ENCODE measurements at regions not wholly inside any gene's neighbourhood (a gene's known extent, or its start where the extent isn't known, plus 50 kb on each side); places are given as distances from the start of the nearest gene placed in this dataset.

GRCh38 chr12:15038137-15038536, 65.3 kb downstream of the PDE6H start:
- 72% methylated on average over 4 of the region's 4 CpGs for whole genome bisulfite sequencing (ENCODE audit: insufficient coverage)
- H3K4me1 ChIP-seq (ENCODE audit: control insufficient read depth in 2 of 2, insufficient read depth in 2 of 2, low read length in 2 of 2) = no peaks in the 10 kb centered on the region

GRCh38 chr12:15044471-15044870, 71.6 kb downstream of the PDE6H start:
- Histone ChIP-seq H3K36me3 (replicated peaks in 1 of 2; ENCODE audit: control extremely low read depth in 1 of 2, control insufficient read depth in 1 of 2, extremely low read depth in 1 of 2, insufficient read depth in 2 of 2, low read length in 1 of 2) (no peaks in the 10 kb centered on the region), H3K9ac (ENCODE audit: low read length) (no peak overlapping the region), H3K4me1 (ENCODE audit: control insufficient read depth in 2 of 2, insufficient read depth in 2 of 2, low read length in 2 of 2) (no peaks in the 10 kb centered on the region), H3K79me2 (ENCODE audit: control insufficient read depth, insufficient read depth, low read length) (no peaks in the 10 kb centered on the region), H3K27ac (ENCODE audit: low read length in 2 of 2) (no peak overlapping the region), H3K4me2 (replicated peaks; ENCODE audit: low read depth, low read length, poor library complexity, severe bottlenecking) (no peak overlapping the region), H2AFZ (ENCODE audit: insufficient read depth, low read depth, low read length, poor library complexity, severe bottlenecking) (no peak overlapping the region), H3K9me3 (ENCODE audit: control extremely low read depth in 1 of 3, control insufficient read depth in 2 of 3, insufficient read depth in 1 of 3, low read length in 2 of 3) (no peaks in the 10 kb centered on the region), H3K27me3 (replicated peaks in 1 of 4; ENCODE audit: control extremely low read depth in 1 of 4, control insufficient read depth in 3 of 4, insufficient read depth in 4 of 4, low read length in 3 of 4) (no peaks in the 10 kb centered on the region), H4K20me1 (ENCODE audit: control insufficient read depth, insufficient read depth, low read length, poor library complexity, severe bottlenecking) (no peaks in the 10 kb centered on the region), H3K4me3 (ENCODE audit: control extremely low read depth in 1 of 5, extremely low read depth in 1 of 5, insufficient read depth in 1 of 5, low read depth in 2 of 5, low read length in 4 of 5) (no peak overlapping the region)
- Mint-ChIP-seq H3K4me1 (no peaks in the 10 kb centered on the region), H3K27ac (no peak overlapping the region), H3K27me3 (peaks cover 20% of the 10 kb centered on the region), H3K9me3 (ENCODE audit: insufficient read depth) (no peaks in the 10 kb centered on the region), H3K4me3 (no peak overlapping the region)
- ChIA-PET CTCF (interaction anchor here (0.7 kb wide), 1 partner anchor 141 kb away, joined by 3 read pairs; no protein-coding TSS in a partner anchor), POLR2A (no interaction called here)
- no CpG with 5 or more reads among the region's 1 CpG for WGBS (ENCODE audit: insufficient coverage)
- no peak for DNase-seq
- ATAC-seq (ENCODE audit: low read depth) = no peak
- TF ChIP-seq CTCF (IDR thresholded peaks at IDR 0.05) = no peak
- TF ChIP-seq EZH2 (IDR thresholded peaks at IDR 0.05; ENCODE audit: borderline replicate concordance, insufficient read depth, low read depth, low read length, poor library complexity, severe bottlenecking) = no peak
- intact Hi-C loops (cut with micrococcal nuclease) = no loop called here

More at GRCh38 chr12:15038137-15038536, 65.3 kb downstream of the PDE6H start:
- Histone ChIP-seq H3K4me2 (replicated peaks; ENCODE audit: low read depth, low read length, poor library complexity, severe bottlenecking) (no peak overlapping the region), H3K79me2 (ENCODE audit: control insufficient read depth, insufficient read depth, low read length) (no peaks in the 10 kb centered on the region), H3K27me3 (replicated peaks in 1 of 4; ENCODE audit: control extremely low read depth in 1 of 4, control insufficient read depth in 3 of 4, insufficient read depth in 4 of 4, low read length in 3 of 4) (peaks cover 0 to 4% (median 3%) of the 10 kb centered on the region in 4 experiments), H3K9ac (ENCODE audit: low read length) (no peak overlapping the region), H3K9me3 (ENCODE audit: control extremely low read depth in 1 of 3, control insufficient read depth in 2 of 3, insufficient read depth in 1 of 3, low read length in 2 of 3) (no peaks in the 10 kb centered on the region), H4K20me1 (ENCODE audit: control insufficient read depth, insufficient read depth, low read length, poor library complexity, severe bottlenecking) (no peaks in the 10 kb centered on the region), H2AFZ (ENCODE audit: insufficient read depth, low read depth, low read length, poor library complexity, severe bottlenecking) (no peak overlapping the region), H3K36me3 (replicated peaks in 1 of 2; ENCODE audit: control extremely low read depth in 1 of 2, control insufficient read depth in 1 of 2, extremely low read depth in 1 of 2, insufficient read depth in 2 of 2, low read length in 1 of 2) (no peaks in the 10 kb centered on the region), H3K27ac (ENCODE audit: low read length in 2 of 2) (no peak overlapping the region), H3K4me3 (ENCODE audit: control extremely low read depth in 1 of 5, extremely low read depth in 1 of 5, insufficient read depth in 1 of 5, low read depth in 2 of 5, low read length in 4 of 5) (no peak overlapping the region)
- H3K4me3 Mint-ChIP-seq = no peak overlapping the region
- H3K9me3 Mint-ChIP-seq (ENCODE audit: insufficient read depth) = no peaks in the 10 kb centered on the region
- TF ChIP-seq EZH2 (IDR thresholded peaks at IDR 0.05; ENCODE audit: borderline replicate concordance, insufficient read depth, low read depth, low read length, poor library complexity, severe bottlenecking) (no peak), CTCF (IDR thresholded peaks at IDR 0.05) (no peak)
- no peak overlapping the region for H3K27ac Mint-ChIP-seq
- intact Hi-C loops (cut with micrococcal nuclease) = no loop called here
- H3K4me1 Mint-ChIP-seq = no peaks in the 10 kb centered on the region
- no peak for ATAC-seq (ENCODE audit: low read depth)
- H3K27me3 Mint-ChIP-seq = peaks cover 45% of the 10 kb centered on the region
- DNase-seq = no peak
- POLR2A ChIA-PET = no interaction called here
- CTCF ChIA-PET = no interaction called here
